Vagina (tissue), 2 donors: ENCODE measurements at regions not wholly inside any gene's neighbourhood (a gene's known extent, or its start where the extent isn't known, plus 50 kb on each side); places are given as distances from the start of the nearest gene placed in this dataset.

ENCODE experiments used
- POLR2A ChIP-seq, 2 donors: fragments of 450-650 bp; IDR thresholded peaks; one replicate each; pipeline ENCODE4 v1.6.1; 2017; ENCODE audit warnings: antibody characterized with exemption in 2 of 2, mild to moderate bottlenecking in 2 of 2, moderate library complexity in 2 of 2
- TF ChIP-seq, protein P1 (sequence below), 3 experiments: fragments of 450-650 bp in 2 of 3; fragments of 200-600 bp in 1 of 3; sonication (generic) in 1 of 3; IDR thresholded peaks; one replicate each; pipeline ENCODE4 v1.5.1; 2017 to 2019; ENCODE audit warnings: antibody characterized with exemption in 3 of 3, mild to moderate bottlenecking in 2 of 3, moderate library complexity in 2 of 3

GRCh38 chr7:52758356-52758755, 277.1 kb upstream of the POM121L12 start:
- TF ChIP-seq, protein P1, sequence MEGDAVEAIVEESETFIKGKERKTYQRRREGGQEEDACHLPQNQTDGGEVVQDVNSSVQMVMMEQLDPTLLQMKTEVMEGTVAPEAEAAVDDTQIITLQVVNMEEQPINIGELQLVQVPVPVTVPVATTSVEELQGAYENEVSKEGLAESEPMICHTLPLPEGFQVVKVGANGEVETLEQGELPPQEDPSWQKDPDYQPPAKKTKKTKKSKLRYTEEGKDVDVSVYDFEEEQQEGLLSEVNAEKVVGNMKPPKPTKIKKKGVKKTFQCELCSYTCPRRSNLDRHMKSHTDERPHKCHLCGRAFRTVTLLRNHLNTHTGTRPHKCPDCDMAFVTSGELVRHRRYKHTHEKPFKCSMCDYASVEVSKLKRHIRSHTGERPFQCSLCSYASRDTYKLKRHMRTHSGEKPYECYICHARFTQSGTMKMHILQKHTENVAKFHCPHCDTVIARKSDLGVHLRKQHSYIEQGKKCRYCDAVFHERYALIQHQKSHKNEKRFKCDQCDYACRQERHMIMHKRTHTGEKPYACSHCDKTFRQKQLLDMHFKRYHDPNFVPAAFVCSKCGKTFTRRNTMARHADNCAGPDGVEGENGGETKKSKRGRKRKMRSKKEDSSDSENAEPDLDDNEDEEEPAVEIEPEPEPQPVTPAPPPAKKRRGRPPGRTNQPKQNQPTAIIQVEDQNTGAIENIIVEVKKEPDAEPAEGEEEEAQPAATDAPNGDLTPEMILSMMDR (IDR thresholded peaks at IDR 0.05), result no peak
- no peak for TF ChIP-seq POLR2A (IDR thresholded peaks at IDR 0.05)
